ENCODE measurements at regions not wholly inside any gene's neighbourhood (a gene's known extent, or its start where the extent isn't known, plus 50 kb on each side); places are given as distances from the start of the nearest gene placed in this dataset.
A peak's percentile ranks its signal among the peaks of the same experiment; 100 is the strongest.

DNA sequence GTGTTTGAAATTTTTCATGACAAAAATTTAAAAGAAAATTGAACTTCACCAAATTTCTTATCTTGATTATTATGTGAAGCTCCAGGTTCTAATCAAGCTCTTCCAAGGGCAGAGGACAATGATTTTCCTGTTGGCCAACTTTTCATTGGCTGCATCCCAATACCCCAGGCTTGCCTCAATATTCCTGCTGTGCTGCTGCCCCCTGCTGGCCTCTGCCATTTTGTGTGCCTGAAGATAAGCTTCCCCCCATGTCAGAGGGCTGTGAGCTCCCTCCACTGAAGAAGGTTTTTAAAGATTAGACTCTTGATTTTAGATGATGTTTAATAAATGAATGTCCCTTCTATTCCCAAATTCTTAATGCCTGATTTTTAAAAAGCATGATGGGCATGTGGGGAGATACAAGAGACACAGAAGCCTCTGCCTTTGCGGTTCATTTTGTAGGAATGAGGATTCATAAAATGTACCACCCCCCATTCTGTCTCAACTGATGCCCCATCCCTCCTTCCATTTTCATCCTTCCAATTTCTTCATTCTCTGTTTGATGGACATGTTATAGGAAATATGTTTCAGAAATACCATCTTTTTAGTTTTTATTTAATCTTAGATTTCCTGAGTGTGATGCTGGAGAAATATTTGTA is 76.7 kb upstream of the RGS6 start:
- H3K9me2 ChIP-seq (ENCODE audit: insufficient read depth, low read length): no peaks in the 10 kb centered on the region
- no peak overlapping the region for H3K4me3 ChIP-seq (ENCODE audit: low read length)
- no peaks in the 10 kb centered on the region for H3F3A ChIP-seq (ENCODE audit: insufficient read depth, low read length, poor library complexity, severe bottlenecking)
- H2AFZ ChIP-seq (ENCODE audit: low read depth, low read length): no peak overlapping the region
- H3K9ac ChIP-seq (ENCODE audit: low read length): no peak overlapping the region
- no peak overlapping the region for H3K27ac ChIP-seq (ENCODE audit: low read length)
- H3K4me2 ChIP-seq (ENCODE audit: low read length): no peak overlapping the region
- no peaks in the 10 kb centered on the region for H3K79me2 ChIP-seq (replicated peaks; ENCODE audit: insufficient read depth, low read length)
- no peaks in the 10 kb centered on the region for H3K36me3 ChIP-seq (ENCODE audit: insufficient read depth, low read length)
- H3K27me3 ChIP-seq (ENCODE audit: insufficient read depth, low read depth, low read length): no peaks in the 10 kb centered on the region
- H3K9me3 ChIP-seq (ENCODE audit: low read length): no peaks in the 10 kb centered on the region
- TF ChIP-seq EZH2 (IDR thresholded peaks at IDR 0.05; ENCODE audit: borderline replicate concordance, insufficient read depth, low read length, poor library complexity, severe bottlenecking) (no peak), RAD21 (conservative IDR thresholded peaks at IDR 0.05) (no peak), MXI1 (conservative IDR thresholded peaks at IDR 0.05; ENCODE audit: poor library complexity, severe bottlenecking) (no peak)
- TF ChIP-seq, protein P1, sequence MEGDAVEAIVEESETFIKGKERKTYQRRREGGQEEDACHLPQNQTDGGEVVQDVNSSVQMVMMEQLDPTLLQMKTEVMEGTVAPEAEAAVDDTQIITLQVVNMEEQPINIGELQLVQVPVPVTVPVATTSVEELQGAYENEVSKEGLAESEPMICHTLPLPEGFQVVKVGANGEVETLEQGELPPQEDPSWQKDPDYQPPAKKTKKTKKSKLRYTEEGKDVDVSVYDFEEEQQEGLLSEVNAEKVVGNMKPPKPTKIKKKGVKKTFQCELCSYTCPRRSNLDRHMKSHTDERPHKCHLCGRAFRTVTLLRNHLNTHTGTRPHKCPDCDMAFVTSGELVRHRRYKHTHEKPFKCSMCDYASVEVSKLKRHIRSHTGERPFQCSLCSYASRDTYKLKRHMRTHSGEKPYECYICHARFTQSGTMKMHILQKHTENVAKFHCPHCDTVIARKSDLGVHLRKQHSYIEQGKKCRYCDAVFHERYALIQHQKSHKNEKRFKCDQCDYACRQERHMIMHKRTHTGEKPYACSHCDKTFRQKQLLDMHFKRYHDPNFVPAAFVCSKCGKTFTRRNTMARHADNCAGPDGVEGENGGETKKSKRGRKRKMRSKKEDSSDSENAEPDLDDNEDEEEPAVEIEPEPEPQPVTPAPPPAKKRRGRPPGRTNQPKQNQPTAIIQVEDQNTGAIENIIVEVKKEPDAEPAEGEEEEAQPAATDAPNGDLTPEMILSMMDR (IDR thresholded peaks at IDR 0.05; ENCODE audit: poor library complexity, severe bottlenecking): peak; percentile 25
- no peaks in the 10 kb centered on the region for H4K20me1 ChIP-seq (ENCODE audit: insufficient read depth)

DNA sequence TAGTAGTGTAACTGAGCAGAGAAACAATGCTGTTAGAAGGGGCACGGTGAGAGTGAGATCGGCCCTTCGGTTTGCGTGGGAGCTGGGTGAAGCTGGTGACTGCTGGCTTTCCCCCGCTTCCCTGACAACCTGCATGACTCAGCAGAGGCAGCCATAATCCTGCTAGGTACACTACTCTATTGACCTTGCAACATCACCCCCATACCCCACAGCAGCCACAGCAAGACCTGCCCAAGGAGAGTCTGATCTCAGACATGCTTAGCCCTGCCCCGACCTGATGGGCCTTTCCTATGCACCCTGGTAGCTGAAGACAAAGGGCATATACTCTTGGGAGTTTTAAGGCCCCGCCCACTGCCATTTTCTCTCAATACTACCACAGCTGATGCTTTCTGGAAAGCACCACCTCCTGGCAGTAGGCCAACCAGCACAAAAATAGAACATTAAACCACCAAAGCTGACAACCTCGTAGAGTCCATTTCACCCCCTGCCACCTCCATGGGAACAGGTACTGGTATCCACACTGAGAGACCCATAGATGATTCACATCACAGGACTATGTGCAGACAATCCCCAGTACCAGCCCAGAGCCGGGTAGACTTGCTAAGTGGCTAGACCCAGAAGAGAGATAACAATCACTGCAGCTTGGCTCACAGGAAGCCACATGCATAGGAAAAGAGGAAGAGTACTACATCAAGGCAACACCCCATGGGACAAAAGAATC is 75.9 kb upstream of the RGS6 start:
- H4K20me1 ChIP-seq (ENCODE audit: insufficient read depth): no peaks in the 10 kb centered on the region
- no peaks in the 10 kb centered on the region for H3K9me3 ChIP-seq (ENCODE audit: low read length)
- TF ChIP-seq MXI1 (conservative IDR thresholded peaks at IDR 0.05; ENCODE audit: poor library complexity, severe bottlenecking) (no peak), SMC3 (conservative IDR thresholded peaks at IDR 0.05; ENCODE audit: poor library complexity) (no peak)
- H3K27ac ChIP-seq (ENCODE audit: low read length): no peak overlapping the region
- H3K4me2 ChIP-seq (ENCODE audit: low read length): no peak overlapping the region
- no peaks in the 10 kb centered on the region for H3K27me3 ChIP-seq (ENCODE audit: insufficient read depth, low read depth, low read length)
- H3K4me3 ChIP-seq (ENCODE audit: low read length): no peak overlapping the region
- H3K79me2 ChIP-seq (replicated peaks; ENCODE audit: insufficient read depth, low read length): no peaks in the 10 kb centered on the region
- no peak overlapping the region for H3K9ac ChIP-seq (ENCODE audit: low read length)
- no peaks in the 10 kb centered on the region for H3F3A ChIP-seq (ENCODE audit: insufficient read depth, low read length, poor library complexity, severe bottlenecking)
- no peaks in the 10 kb centered on the region for H3K9me2 ChIP-seq (ENCODE audit: insufficient read depth, low read length)
- H3K36me3 ChIP-seq (ENCODE audit: insufficient read depth, low read length): no peaks in the 10 kb centered on the region
- H2AFZ ChIP-seq (ENCODE audit: low read depth, low read length): no peak overlapping the region

DNA sequence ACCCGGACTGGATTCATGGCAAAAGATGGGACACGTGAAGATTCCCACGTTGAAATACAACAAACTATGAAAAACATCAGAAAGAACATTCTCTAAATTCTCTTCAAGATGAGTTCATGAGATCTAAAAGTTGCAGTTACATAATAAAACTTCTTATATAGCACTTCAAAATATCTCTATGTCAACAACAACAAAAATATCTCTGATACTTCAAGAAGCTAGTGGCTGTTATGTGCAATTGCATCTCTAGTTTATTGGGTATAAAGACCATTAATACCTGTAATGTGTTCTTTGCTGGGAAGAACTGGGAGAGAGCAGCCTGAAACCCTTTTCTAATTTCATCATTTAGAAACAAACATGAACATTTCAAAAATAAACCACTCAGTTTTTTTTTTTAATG is 69.2 kb upstream of the RGS6 start:
- TF ChIP-seq EP300 (conservative IDR thresholded peaks at IDR 0.05; ENCODE audit: poor library complexity, severe bottlenecking): no peak
- TF ChIP-seq, protein P2, sequence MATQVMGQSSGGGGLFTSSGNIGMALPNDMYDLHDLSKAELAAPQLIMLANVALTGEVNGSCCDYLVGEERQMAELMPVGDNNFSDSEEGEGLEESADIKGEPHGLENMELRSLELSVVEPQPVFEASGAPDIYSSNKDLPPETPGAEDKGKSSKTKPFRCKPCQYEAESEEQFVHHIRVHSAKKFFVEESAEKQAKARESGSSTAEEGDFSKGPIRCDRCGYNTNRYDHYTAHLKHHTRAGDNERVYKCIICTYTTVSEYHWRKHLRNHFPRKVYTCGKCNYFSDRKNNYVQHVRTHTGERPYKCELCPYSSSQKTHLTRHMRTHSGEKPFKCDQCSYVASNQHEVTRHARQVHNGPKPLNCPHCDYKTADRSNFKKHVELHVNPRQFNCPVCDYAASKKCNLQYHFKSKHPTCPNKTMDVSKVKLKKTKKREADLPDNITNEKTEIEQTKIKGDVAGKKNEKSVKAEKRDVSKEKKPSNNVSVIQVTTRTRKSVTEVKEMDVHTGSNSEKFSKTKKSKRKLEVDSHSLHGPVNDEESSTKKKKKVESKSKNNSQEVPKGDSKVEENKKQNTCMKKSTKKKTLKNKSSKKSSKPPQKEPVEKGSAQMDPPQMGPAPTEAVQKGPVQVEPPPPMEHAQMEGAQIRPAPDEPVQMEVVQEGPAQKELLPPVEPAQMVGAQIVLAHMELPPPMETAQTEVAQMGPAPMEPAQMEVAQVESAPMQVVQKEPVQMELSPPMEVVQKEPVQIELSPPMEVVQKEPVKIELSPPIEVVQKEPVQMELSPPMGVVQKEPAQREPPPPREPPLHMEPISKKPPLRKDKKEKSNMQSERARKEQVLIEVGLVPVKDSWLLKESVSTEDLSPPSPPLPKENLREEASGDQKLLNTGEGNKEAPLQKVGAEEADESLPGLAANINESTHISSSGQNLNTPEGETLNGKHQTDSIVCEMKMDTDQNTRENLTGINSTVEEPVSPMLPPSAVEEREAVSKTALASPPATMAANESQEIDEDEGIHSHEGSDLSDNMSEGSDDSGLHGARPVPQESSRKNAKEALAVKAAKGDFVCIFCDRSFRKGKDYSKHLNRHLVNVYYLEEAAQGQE (IDR thresholded peaks at IDR 0.05; ENCODE audit: borderline replicate concordance): no peak
- no peak for TF ChIP-seq SMC3 (conservative IDR thresholded peaks at IDR 0.05; ENCODE audit: poor library complexity)
- TF ChIP-seq MXI1 (conservative IDR thresholded peaks at IDR 0.05; ENCODE audit: poor library complexity, severe bottlenecking): no peak
- no peak for TF ChIP-seq POLR2AphosphoS5 (IDR thresholded peaks at IDR 0.05)
- no peak for TF ChIP-seq RAD21 (conservative IDR thresholded peaks at IDR 0.05)
- no peak for TF ChIP-seq TAF1 (IDR thresholded peaks at IDR 0.05; ENCODE audit: low read depth)
- TF ChIP-seq EZH2 (IDR thresholded peaks at IDR 0.05; ENCODE audit: borderline replicate concordance, insufficient read depth, low read length, poor library complexity, severe bottlenecking): no peak
- TF ChIP-seq, protein P1 (IDR thresholded peaks at IDR 0.05; ENCODE audit: poor library complexity, severe bottlenecking): no peak
- Histone ChIP-seq H3K27me3 (ENCODE audit: insufficient read depth, low read depth, low read length) (no peaks in the 10 kb centered on the region), H3K9ac (ENCODE audit: low read length) (no peak overlapping the region), H3K27ac (ENCODE audit: low read length) (no peak overlapping the region), H3F3A (ENCODE audit: insufficient read depth, low read length, poor library complexity, severe bottlenecking) (no peaks in the 10 kb centered on the region), H3K36me3 (ENCODE audit: insufficient read depth, low read length) (no peaks in the 10 kb centered on the region), H3K9me2 (ENCODE audit: insufficient read depth, low read length) (no peaks in the 10 kb centered on the region), H3K9me3 (ENCODE audit: low read length) (no peaks in the 10 kb centered on the region), H3K79me2 (replicated peaks; ENCODE audit: insufficient read depth, low read length) (no peaks in the 10 kb centered on the region), H3K4me3 (ENCODE audit: low read length) (no peak overlapping the region), H2AFZ (ENCODE audit: low read depth, low read length) (no peak overlapping the region), H3K4me2 (ENCODE audit: low read length) (no peak overlapping the region), H4K20me1 (ENCODE audit: insufficient read depth) (no peaks in the 10 kb centered on the region)
